Adrenal gland (tissue), 5 donors: ENCODE measurements at regions not wholly inside any gene's neighbourhood (a gene's known extent, or its start where the extent isn't known, plus 50 kb on each side); places are given as distances from the start of the nearest gene placed in this dataset.

Source experiments
- CTCF ChIP-seq, 6 experiments: fragments of 450-650 bp in 4 of 6; fragments of 200-600 bp in 2 of 6; sonication (generic) in 1 of 6; IDR thresholded peaks; 1 replicate in 5 of 6; 2 replicates in 1 of 6; pipeline versions ENCODE4 v1.5.1 to v1.8.0; 2016 to 2021; ENCODE audit warnings: antibody characterized with exemption in 6 of 6, mild to moderate bottlenecking in 2 of 6, moderate library complexity in 1 of 6
- POLR2A ChIP-seq, 2 donors: fragments of 450-650 bp; IDR thresholded peaks; one replicate each; pipeline ENCODE4 v1.6.1; 2017; ENCODE audit warnings: antibody characterized with exemption in 2 of 2, mild to moderate bottlenecking in 2 of 2, moderate library complexity in 1 of 2
- donor health status: DM: no; HTN: no; CAD: no.

- TF ChIP-seq CTCF (IDR thresholded peaks at IDR 0.05) (no peak), POLR2A (IDR thresholded peaks at IDR 0.05) (no peak)
Observed at GRCh38 chrX:125826080-125826479, 340.0 kb downstream of the DCAF12L2 start.
